Ovary (tissue), 7 donors: ENCODE measurements at regions not wholly inside any gene's neighbourhood (a gene's known extent, or its start where the extent isn't known, plus 50 kb on each side); places are given as distances from the start of the nearest gene placed in this dataset.

ENCODE experiments used
- DNase-seq, 5 donors: peaks; one replicate each; pipeline ENCODE4 v3.0.0-alpha.2; 2019 to 2020
- H3K27ac ChIP-seq, 2 donors: fragments of 200-600 bp; one replicate each; pipeline versions ENCODE4 v1.5.1 to v1.8.0; 2019 to 2022
- H3K27me3 ChIP-seq: fragments of 200-600 bp; one replicate; pipeline ENCODE4 v1.8.0; 2022
- H3K36me3 ChIP-seq: fragments of 200-600 bp; sonication (generic); one replicate; pipeline ENCODE4 v1.5.1; 2019
- H3K4me1 ChIP-seq: one replicate; pipeline ENCODE4 v1.8.1; 2013; ENCODE audit warnings: mild to moderate bottlenecking, moderate library complexity; ENCODE audit not compliant: insufficient read depth
- H3K4me3 ChIP-seq: fragments of 200-600 bp; sonication (generic); one replicate; pipeline ENCODE4 v1.5.1; 2017
- H3K9me3 ChIP-seq, 2 donors: fragments of 200-600 bp in 1 of 2; sonication (generic) in 1 of 2; one replicate each; pipeline versions ENCODE4 v1.5.1 to v1.8.1; 2013 to 2019; ENCODE audit warnings: mild to moderate bottlenecking in 1 of 2, moderate library complexity in 1 of 2
- CTCF ChIP-seq, 3 donors: fragments of 450-650 bp in 2 of 3; fragments of 200-600 bp in 1 of 3; IDR thresholded peaks; one replicate each; pipeline versions ENCODE4 v1.5.1 to v1.8.0; 2016 to 2022; ENCODE audit warnings: antibody characterized with exemption in 3 of 3, mild to moderate bottlenecking in 1 of 3
- EP300 ChIP-seq: sonication (generic); formaldehyde crosslinking; IDR thresholded peaks from one replicate; pipeline ENCODE4 v1.6.1; 2017; ENCODE audit warnings: antibody characterized with exemption
- POLR2A ChIP-seq: fragments of 450-650 bp; IDR thresholded peaks from one replicate; pipeline ENCODE4 v1.6.1; 2017; ENCODE audit warnings: antibody characterized with exemption, mild to moderate bottlenecking, moderate library complexity
- WGBS, 3 donors: extraction: QIAGEN DNeasy Blood & Tissue Kit in 1 of 3; methylation state at CpG; one replicate each; pipeline versions ENCODE4 v1.1.5 to v1.1.7; 2013 to 2017; 5-methylcytosine and 5-hydroxymethylcytosine counted together
- intact Hi-C, 4 donors: fragments of 100-400 bp; cut with DNase I; formaldehyde crosslinking; loops; one replicate each; pipeline versions ENCODE4 v1.11.0 to v1.15.1; 2022 to 2023
- donor health status: DM: no; HTN: no; CAD: no; lungs with moderate emphysema.
- donor health status: DM: no; HTN: no; CAD: no.
- donor health status: Bipolar disorder and iron deficiency.
- donor health status: DM: no; HTN: no; CAD: no.
- donor health status: DM: yes; HTN: yes; CAD: no.

GRCh38 chr12:68530965-68531364 lies 79.7 kb upstream of the RAP1B start:
- Histone ChIP-seq H3K4me3 (no peak overlapping the region), H3K27ac (no peak overlapping the region), H3K4me1 (no peaks in the 10 kb centered on the region), H3K27me3 (no peaks in the 10 kb centered on the region), H3K9me3 (no peaks in the 10 kb centered on the region), H3K36me3 (no peaks in the 10 kb centered on the region)
- 47 to 56% (median 53%) methylated on average over 1 of the region's 1 CpG for WGBS, 3 donors
- intact Hi-C loops = no loop called here
- DNase-seq = no peak
- no peak for TF ChIP-seq CTCF (IDR thresholded peaks at IDR 0.05)
- TF ChIP-seq POLR2A = no peak
- TF ChIP-seq EP300 = no peak

- no peak for TF ChIP-seq EP300
- TF ChIP-seq CTCF (IDR thresholded peaks at IDR 0.05) = no peak
- no peak for TF ChIP-seq POLR2A
Observed at GRCh38 chr12:68532204-68532886, 78.4 kb upstream of the RAP1B start.

GRCh38 chr12:68532887-68533248 lies 77.8 kb upstream of the RAP1B start:
- 83 to 87% (median 86%) methylated on average over 2 of the region's 2 CpGs for WGBS, 3 donors
- Histone ChIP-seq H3K4me1 (no peaks in the 10 kb centered on the region), H3K27ac (no peak overlapping the region), H3K9me3 (no peaks in the 10 kb centered on the region), H3K4me3 (no peak overlapping the region), H3K27me3 (no peaks in the 10 kb centered on the region), H3K36me3 (no peaks in the 10 kb centered on the region)
- intact Hi-C loops = no loop called here
- TF ChIP-seq EP300 (no peak), POLR2A (no peak), CTCF (IDR thresholded peaks at IDR 0.05) (no peak)
- DNase-seq = no peak

More at GRCh38 chr12:68532204-68532886, 78.4 kb upstream of the RAP1B start:
- Histone ChIP-seq H3K4me1 (no peaks in the 10 kb centered on the region), H3K9me3 (no peaks in the 10 kb centered on the region), H3K27ac (no peak overlapping the region), H3K4me3 (no peak overlapping the region), H3K36me3 (no peaks in the 10 kb centered on the region), H3K27me3 (no peaks in the 10 kb centered on the region)
- 28 to 40% (median 33%) methylated on average over 1 of the region's 1 CpG for WGBS, 3 donors
- no peak for DNase-seq
- intact Hi-C loops = no loop called here

GRCh38 chr12:68534108-68534507 lies 76.6 kb upstream of the RAP1B start:
- TF ChIP-seq CTCF (IDR thresholded peaks at IDR 0.05) (no peak), POLR2A (no peak), EP300 (no peak)
- intact Hi-C loops = no loop called here

More at GRCh38 chr12:68534108-68534507, 76.6 kb upstream of the RAP1B start:
- Histone ChIP-seq H3K27ac (no peak overlapping the region), H3K36me3 (no peaks in the 10 kb centered on the region), H3K9me3 (no peaks in the 10 kb centered on the region), H3K4me3 (no peak overlapping the region), H3K4me1 (no peaks in the 10 kb centered on the region), H3K27me3 (no peaks in the 10 kb centered on the region)
- no peak for DNase-seq
- WGBS, 3 donors = 94 to 97% (median 94%) methylated on average over 5 of the region's 5 CpGs
